Stomach (tissue), 8 donors: ENCODE measurements at regions not wholly inside any gene's neighbourhood (a gene's known extent, or its start where the extent isn't known, plus 50 kb on each side); places are given as distances from the start of the nearest gene placed in this dataset.
"Not testable (repeated sequence)": the region's sequence is repeated elsewhere in the genome, so short reads cannot be mapped to it uniquely, and the experiment has no call there.

Experiments
- DNase-seq, 2 donors: peaks; one replicate each; pipeline versions ENCODE4 v3.0.0 to v3.0.0-alpha.2; 2013 to 2019
- H3K27ac ChIP-seq, 5 donors: fragments of 200-600 bp in 4 of 5; sonication (generic) in 4 of 5; one replicate each; pipeline ENCODE4 v1.5.1; 2013 to 2019; ENCODE audit warnings: mild to moderate bottlenecking in 1 of 5, moderate library complexity in 1 of 5
- H3K27me3 ChIP-seq, 3 donors: fragments of 200-600 bp; sonication (generic); one replicate each; pipeline ENCODE4 v1.5.1; 2017 to 2019; ENCODE audit warnings: mixed run types in 1 of 3
- H3K36me3 ChIP-seq, 4 donors: fragments of 200-600 bp; sonication (generic); 1 replicate in 3 of 4; 2 replicates in 1 of 4; pipeline ENCODE4 v1.5.1; 2016 to 2019
- H3K4me1 ChIP-seq, 4 donors: fragments of 200-600 bp; sonication (generic); one replicate each; pipeline ENCODE4 v1.5.1; 2016 to 2019
- H3K4me3 ChIP-seq, 4 donors: fragments of 200-600 bp; sonication (generic) in 3 of 4; one replicate each; pipeline ENCODE4 v1.5.1; 2016 to 2019; ENCODE audit warnings: mild to moderate bottlenecking in 1 of 4
- H3K9me3 ChIP-seq, 4 donors: fragments of 200-600 bp; sonication (generic); one replicate each; pipeline ENCODE4 v1.5.1; 2016 to 2019
- EP300 ChIP-seq: sonication (generic); formaldehyde crosslinking; IDR thresholded peaks from one replicate; pipeline ENCODE4 v1.6.1; 2017; ENCODE audit warnings: antibody characterized with exemption
- POLR2A ChIP-seq, 4 donors: fragments of 450-650 bp; IDR thresholded peaks; one replicate each; pipeline ENCODE4 v1.6.1; 2016; ENCODE audit warnings: antibody characterized with exemption in 4 of 4, control low read depth in 2 of 4, mild to moderate bottlenecking in 1 of 4, moderate library complexity in 1 of 4
- POLR2AphosphoS5 ChIP-seq, 3 donors: sonication (generic); formaldehyde crosslinking; IDR thresholded peaks; one replicate each; pipeline ENCODE4 v1.6.1; 2016; ENCODE audit warnings: antibody characterized with exemption in 3 of 3
- WGBS, 5 donors: extraction: QIAGEN DNeasy Blood & Tissue Kit in 3 of 5; methylation state at CpG; one replicate each; pipeline versions ENCODE4 v1.1.5 to v1.1.7; 2013 to 2018; 5-methylcytosine and 5-hydroxymethylcytosine counted together
- intact Hi-C: fragments of 100-400 bp; cut with DNase I; formaldehyde crosslinking; loops from one replicate; pipeline ENCODE4 v1.15.1; 2023; ENCODE audit warnings: low total_unique reads
- TF ChIP-seq, protein P1 (sequence below), 7 experiments: fragments of 450-650 bp in 4 of 7; fragments of 200-600 bp in 3 of 7; sonication (generic) in 3 of 7; IDR thresholded peaks; one replicate each; pipeline ENCODE4 v1.5.1; 2016 to 2019; ENCODE audit warnings: antibody characterized with exemption in 7 of 7, control low read depth in 2 of 7, mild to moderate bottlenecking in 1 of 7
- donor health status: healthy with polysubstance abuse.
- donor health status: Bipolar disorder and iron deficiency.
- donor health status: healthy.

- Histone ChIP-seq H3K4me1 (no peaks in the 10 kb centered on the region), H3K4me3 (no peak overlapping the region), H3K27me3 (no peaks in the 10 kb centered on the region), H3K27ac (no peak overlapping the region), H3K36me3 (no peaks in the 10 kb centered on the region), H3K9me3 (no peaks in the 10 kb centered on the region)
- WGBS, 5 donors = 46 to 57% (median 53%) methylated on average over 4 of the region's 4 CpGs
- no peak for DNase-seq
- intact Hi-C loops = no loop called here
- TF ChIP-seq, protein P1, sequence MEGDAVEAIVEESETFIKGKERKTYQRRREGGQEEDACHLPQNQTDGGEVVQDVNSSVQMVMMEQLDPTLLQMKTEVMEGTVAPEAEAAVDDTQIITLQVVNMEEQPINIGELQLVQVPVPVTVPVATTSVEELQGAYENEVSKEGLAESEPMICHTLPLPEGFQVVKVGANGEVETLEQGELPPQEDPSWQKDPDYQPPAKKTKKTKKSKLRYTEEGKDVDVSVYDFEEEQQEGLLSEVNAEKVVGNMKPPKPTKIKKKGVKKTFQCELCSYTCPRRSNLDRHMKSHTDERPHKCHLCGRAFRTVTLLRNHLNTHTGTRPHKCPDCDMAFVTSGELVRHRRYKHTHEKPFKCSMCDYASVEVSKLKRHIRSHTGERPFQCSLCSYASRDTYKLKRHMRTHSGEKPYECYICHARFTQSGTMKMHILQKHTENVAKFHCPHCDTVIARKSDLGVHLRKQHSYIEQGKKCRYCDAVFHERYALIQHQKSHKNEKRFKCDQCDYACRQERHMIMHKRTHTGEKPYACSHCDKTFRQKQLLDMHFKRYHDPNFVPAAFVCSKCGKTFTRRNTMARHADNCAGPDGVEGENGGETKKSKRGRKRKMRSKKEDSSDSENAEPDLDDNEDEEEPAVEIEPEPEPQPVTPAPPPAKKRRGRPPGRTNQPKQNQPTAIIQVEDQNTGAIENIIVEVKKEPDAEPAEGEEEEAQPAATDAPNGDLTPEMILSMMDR (IDR thresholded peaks at IDR 0.05) = no peak
- TF ChIP-seq POLR2A (IDR thresholded peaks at IDR 0.05) (no peak), POLR2AphosphoS5 (IDR thresholded peaks at IDR 0.05) (no peak), EP300 (no peak)
Observed at GRCh38 chr4:13922873-13923645, 295.5 kb upstream of the BOD1L1 start.

DNA sequence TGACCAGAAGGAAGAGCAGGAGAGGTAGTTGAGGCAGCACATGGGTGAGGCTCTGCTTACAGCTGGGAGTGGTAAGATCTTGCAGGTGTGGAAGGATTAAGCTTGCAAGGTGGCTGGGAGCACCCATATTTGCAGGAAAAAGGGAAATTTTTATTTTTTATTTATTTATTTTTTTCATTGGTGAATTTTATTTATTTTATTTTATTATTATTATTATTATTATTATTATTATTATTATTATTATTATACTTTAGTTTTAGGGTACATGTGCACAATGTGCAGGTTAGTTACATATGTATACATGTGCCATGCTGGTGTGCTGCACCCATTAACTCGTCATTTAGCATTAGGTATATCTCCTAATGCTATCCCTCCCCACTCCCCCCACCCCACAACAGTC, 297.4 kb upstream of the BOD1L1 start:
- H3K27me3 ChIP-seq, DNase-seq, H3K4me3 ChIP-seq, H3K9me3 ChIP-seq, H3K27ac ChIP-seq, intact Hi-C loops, H3K36me3 ChIP-seq, H3K4me1 ChIP-seq: not testable (repeated sequence)
- WGBS, 5 donors = 60 to 83% (median 69%) methylated on average over 1 of the region's 1 CpG; no CpG with 5 or more reads in 2 of the 5 donors

- no peaks in the 10 kb centered on the region for H3K4me1 ChIP-seq
- WGBS, 5 donors = 76 to 85% (median 79%) methylated on average over 7 of the region's 7 CpGs
- no peaks in the 10 kb centered on the region for H3K36me3 ChIP-seq
- DNase-seq = no peak
- no peak overlapping the region for H3K4me3 ChIP-seq
- H3K9me3 ChIP-seq = no peaks in the 10 kb centered on the region
- H3K27me3 ChIP-seq = no peaks in the 10 kb centered on the region
- intact Hi-C loops = no loop called here
- no peak for TF ChIP-seq EP300
- TF ChIP-seq POLR2AphosphoS5 (IDR thresholded peaks at IDR 0.05) = no peak
- TF ChIP-seq, protein P1 (IDR thresholded peaks at IDR 0.05) = no peak
- no peak for TF ChIP-seq POLR2A (IDR thresholded peaks at IDR 0.05)
- no peak overlapping the region for H3K27ac ChIP-seq
Observed at GRCh38 chr4:13928214-13928613, 300.7 kb upstream of the BOD1L1 start.

DNA sequence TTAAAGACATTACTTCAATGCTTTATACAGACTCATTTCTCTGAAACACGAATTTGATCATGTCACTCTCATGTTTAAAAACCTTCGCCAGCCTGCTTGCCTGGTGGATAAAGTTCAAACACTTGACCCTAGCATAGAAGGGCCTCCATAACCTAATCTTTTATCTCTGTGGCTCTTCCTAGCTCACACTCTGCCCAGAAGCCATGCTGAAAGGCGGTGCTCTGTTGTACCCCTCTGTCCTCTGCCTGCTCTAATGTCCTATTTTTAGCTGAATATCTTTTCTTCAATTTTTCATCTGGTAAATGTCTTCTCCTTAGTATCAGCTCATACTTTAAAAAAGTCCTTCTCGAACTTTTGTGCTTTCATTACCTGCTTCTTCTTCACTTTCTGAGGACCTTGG, 302.6 kb upstream of the BOD1L1 start:
- no peaks in the 10 kb centered on the region for H3K9me3 ChIP-seq
- no peak overlapping the region for H3K4me3 ChIP-seq
- H3K27me3 ChIP-seq = no peaks in the 10 kb centered on the region
- intact Hi-C loops = no loop called here
- no peak for DNase-seq
- WGBS, 5 donors = 70 to 76% (median 74%) methylated on average over 4 of the region's 4 CpGs
- H3K4me1 ChIP-seq = no peaks in the 10 kb centered on the region
- TF ChIP-seq POLR2AphosphoS5 (IDR thresholded peaks at IDR 0.05) (no peak), POLR2A (IDR thresholded peaks at IDR 0.05) (no peak), EP300 (no peak)
- TF ChIP-seq, protein P1 (IDR thresholded peaks at IDR 0.05) = no peak
- no peak overlapping the region for H3K27ac ChIP-seq
- H3K36me3 ChIP-seq = no peaks in the 10 kb centered on the region

GRCh38 chr4:13933191-13933590, 305.7 kb upstream of the BOD1L1 start:
- no peaks in the 10 kb centered on the region for H3K4me1 ChIP-seq
- H3K9me3 ChIP-seq = no peaks in the 10 kb centered on the region
- H3K36me3 ChIP-seq = no peaks in the 10 kb centered on the region
- intact Hi-C loops = no loop called here
- 63 to 69% (median 66%) methylated on average over 4 of the region's 4 CpGs for WGBS, 5 donors
- no peaks in the 10 kb centered on the region for H3K27me3 ChIP-seq
- TF ChIP-seq POLR2AphosphoS5 (IDR thresholded peaks at IDR 0.05) = no peak
- H3K4me3 ChIP-seq = no peak overlapping the region
- no peak overlapping the region for H3K27ac ChIP-seq
- no peak for DNase-seq
